Stimulated activated effector memory CD8-positive, alpha-beta T cell treated with anti-CD3 and anti-CD28 coated beads, Interleukin-12 subunit alpha, Interleukin-12 subunit beta, amount 100 ng/mL, for 72 hours (primary cell): ENCODE measurements at regions not wholly inside any gene's neighbourhood (a gene's known extent, or its start where the extent isn't known, plus 50 kb on each side); places are given as distances from the start of the nearest gene placed in this dataset.
A peak's percentile ranks its signal among the peaks of the same experiment; 100 is the strongest.

Experiments used
- ATAC-seq: fragments of 150-1000 bp; cut with Tn5 transposase; 2 replicates; pipeline ENCODE4 v1.10.0; 2021
- DNase-seq, 2 donors: peaks; one replicate each; pipeline ENCODE4 v3.0.0; 2021 to 2022; ENCODE audit warnings: low spot score in 2 of 2
- H3K27ac Mint-ChIP-seq: one replicate; pipeline ENCODE4 v1.8.0; 2022; ENCODE audit warnings: mild to moderate bottlenecking, mixed read lengths
- H3K36me3 Mint-ChIP-seq: one replicate; pipeline ENCODE4 v1.8.0; 2022; ENCODE audit warnings: mild to moderate bottlenecking, mixed read lengths
- H3K4me1 Mint-ChIP-seq: one replicate; pipeline ENCODE4 v1.8.0; 2022; ENCODE audit warnings: mixed read lengths
- H3K4me3 Mint-ChIP-seq: one replicate; pipeline ENCODE4 v1.8.0; 2022; ENCODE audit warnings: mild to moderate bottlenecking, mixed read lengths
- H3K9me3 Mint-ChIP-seq: one replicate; pipeline ENCODE4 v1.8.0; 2022; ENCODE audit warnings: mixed read lengths

DNA sequence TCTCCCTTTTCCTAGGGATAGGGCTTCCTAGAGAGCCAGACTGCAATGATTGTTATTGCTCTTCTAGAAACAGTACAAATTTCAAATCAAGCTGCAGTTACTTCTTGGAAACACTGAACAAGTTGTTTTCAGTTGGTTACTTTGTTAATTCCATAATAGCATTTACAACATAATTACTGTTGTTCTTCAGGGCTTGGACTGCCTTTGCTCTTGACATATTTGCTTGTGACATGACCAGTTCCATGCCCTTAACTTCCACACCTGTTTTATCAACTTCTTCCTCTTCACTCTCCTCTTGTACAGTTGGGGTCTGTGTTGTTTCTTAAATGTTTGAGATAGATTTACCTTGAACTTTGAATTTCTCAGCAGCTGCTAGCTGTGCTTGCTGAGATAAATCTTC is 104.4 kb downstream of the SEC23IP start:
- no peak for DNase-seq
- Mint-ChIP-seq H3K27ac (no peak overlapping the region), H3K36me3 (no peaks in the 10 kb centered on the region), H3K4me1 (no peaks in the 10 kb centered on the region), H3K9me3 (peaks cover 10% of the 10 kb centered on the region), H3K4me3 (no peak overlapping the region)
- no peak for ATAC-seq

- DNase-seq (no peak), ATAC-seq (no peak)
- Mint-ChIP-seq H3K36me3 (no peaks in the 10 kb centered on the region), H3K9me3 (peaks cover 10% of the 10 kb centered on the region), H3K4me1 (no peaks in the 10 kb centered on the region), H3K4me3 (no peak overlapping the region), H3K27ac (no peak overlapping the region)
These were observed 104.9 kb downstream of the SEC23IP start for GRCh38 chr10:119997429-119997828.

- Mint-ChIP-seq H3K36me3 (no peaks in the 10 kb centered on the region), H3K27ac (no peak overlapping the region), H3K4me1 (no peaks in the 10 kb centered on the region), H3K4me3 (no peak overlapping the region), H3K9me3 (no peaks in the 10 kb centered on the region)
- DNase-seq, result no peak
- ATAC-seq, result no peak
These were observed 110.3 kb downstream of the SEC23IP start for GRCh38 chr10:120002785-120003184.

- Mint-ChIP-seq H3K9me3 (no peaks in the 10 kb centered on the region), H3K4me3 (no peak overlapping the region), H3K27ac (no peak overlapping the region), H3K36me3 (no peaks in the 10 kb centered on the region), H3K4me1 (no peaks in the 10 kb centered on the region)
- ATAC-seq (no peak), DNase-seq (no peak)
These were observed 113.0 kb downstream of the SEC23IP start for GRCh38 chr10:120005207-120006201.

DNA sequence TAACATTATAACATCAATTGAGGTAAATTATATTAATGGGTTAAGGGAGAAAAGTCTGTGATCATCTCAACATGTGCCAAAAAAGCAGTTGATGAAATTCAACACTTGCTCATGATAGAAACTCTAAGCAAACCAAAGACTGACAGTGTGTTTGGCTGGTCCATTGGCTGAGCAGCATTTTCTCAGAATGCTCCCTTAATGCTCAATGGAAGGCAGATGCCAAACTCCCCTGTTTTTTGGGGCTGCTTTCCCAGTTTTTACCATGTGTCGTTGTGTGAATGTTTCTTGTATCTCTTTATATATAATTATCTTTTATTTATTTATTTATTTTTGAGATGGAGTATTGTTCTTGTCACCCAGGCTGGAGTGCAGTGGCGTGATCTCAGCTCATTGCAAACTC is 114.7 kb downstream of the SEC23IP start:
- no peaks in the 10 kb centered on the region for H3K4me1 Mint-ChIP-seq
- H3K27ac Mint-ChIP-seq, result no peak overlapping the region
- H3K36me3 Mint-ChIP-seq, result no peaks in the 10 kb centered on the region
- no peak for DNase-seq
- no peak overlapping the region for H3K4me3 Mint-ChIP-seq
- H3K9me3 Mint-ChIP-seq, result no peaks in the 10 kb centered on the region
- no peak for ATAC-seq

DNA sequence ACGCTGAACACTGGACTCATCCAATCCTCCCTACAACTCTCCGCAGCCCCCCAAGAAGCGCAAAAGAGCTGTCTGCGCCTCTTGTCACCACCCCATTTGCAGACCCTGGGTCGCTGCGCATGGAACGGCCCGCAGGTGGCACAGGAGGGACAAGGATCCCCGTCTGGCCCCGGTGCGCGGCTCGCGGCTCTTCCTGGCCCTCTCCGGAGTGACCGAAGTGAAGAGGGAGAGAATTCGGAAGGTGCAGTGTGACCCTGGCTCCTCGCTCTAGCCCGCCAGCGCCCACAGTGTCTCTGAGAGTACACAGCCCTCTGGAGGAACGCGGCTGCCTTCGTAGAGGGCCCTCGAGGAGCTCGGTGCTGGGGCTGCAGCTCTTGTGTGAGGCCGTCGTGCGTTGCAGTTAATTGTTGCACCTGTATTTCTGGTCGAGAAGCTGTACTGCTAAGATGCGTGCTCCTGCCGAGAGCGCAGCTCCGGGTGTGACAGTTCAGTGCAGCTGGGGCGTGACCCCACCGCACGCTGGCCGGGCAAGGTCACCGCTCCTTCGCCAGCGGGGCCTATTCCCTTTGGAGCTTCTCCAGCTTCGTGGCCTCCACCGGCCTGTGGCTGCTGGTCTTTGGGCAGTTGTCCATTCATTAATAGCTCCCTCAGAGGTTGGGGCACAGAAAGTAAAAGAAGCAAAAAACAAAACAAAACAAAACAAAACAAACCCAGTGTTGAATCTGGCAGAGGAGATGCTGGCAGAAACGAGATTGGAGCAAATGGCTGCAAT is 119.0 kb downstream of the SEC23IP start:
- Mint-ChIP-seq H3K9me3 (no peaks in the 10 kb centered on the region), H3K27ac (no peak overlapping the region), H3K4me3 (no peak overlapping the region), H3K4me1 (no peaks in the 10 kb centered on the region), H3K36me3 (no peaks in the 10 kb centered on the region)
- ATAC-seq, result peak; percentile 46
- no peak for DNase-seq

- H3K27ac Mint-ChIP-seq, result no peak overlapping the region
- ATAC-seq, result no peak
- DNase-seq, result no peak
- H3K9me3 Mint-ChIP-seq, result no peaks in the 10 kb centered on the region
- H3K4me3 Mint-ChIP-seq, result no peak overlapping the region
- no peaks in the 10 kb centered on the region for H3K4me1 Mint-ChIP-seq
- H3K36me3 Mint-ChIP-seq, result no peaks in the 10 kb centered on the region
These were observed 119.5 kb downstream of the SEC23IP start for GRCh38 chr10:120012131-120012400.

DNA sequence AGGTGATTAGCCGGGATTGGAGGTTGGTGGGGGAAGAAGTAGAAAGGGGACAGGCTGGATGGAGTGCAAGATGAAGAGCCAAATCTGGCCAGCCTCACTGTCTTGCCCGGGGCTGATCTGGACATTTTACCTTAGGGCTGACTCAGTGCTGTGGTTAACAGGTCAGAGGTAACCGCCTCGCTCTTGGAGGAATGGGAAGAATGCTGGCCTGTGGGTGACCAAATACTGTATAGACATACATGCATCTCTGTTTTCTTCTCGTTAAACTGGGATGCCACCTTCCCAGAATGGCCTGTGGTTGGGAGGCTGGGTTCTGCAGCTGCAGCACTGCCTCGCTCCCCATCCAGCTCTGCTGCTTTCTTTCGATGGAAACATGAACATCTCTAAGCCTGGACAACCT is 120.0 kb downstream of the SEC23IP start:
- no peak overlapping the region for H3K27ac Mint-ChIP-seq
- DNase-seq (no peak), ATAC-seq (no peak)

DNA sequence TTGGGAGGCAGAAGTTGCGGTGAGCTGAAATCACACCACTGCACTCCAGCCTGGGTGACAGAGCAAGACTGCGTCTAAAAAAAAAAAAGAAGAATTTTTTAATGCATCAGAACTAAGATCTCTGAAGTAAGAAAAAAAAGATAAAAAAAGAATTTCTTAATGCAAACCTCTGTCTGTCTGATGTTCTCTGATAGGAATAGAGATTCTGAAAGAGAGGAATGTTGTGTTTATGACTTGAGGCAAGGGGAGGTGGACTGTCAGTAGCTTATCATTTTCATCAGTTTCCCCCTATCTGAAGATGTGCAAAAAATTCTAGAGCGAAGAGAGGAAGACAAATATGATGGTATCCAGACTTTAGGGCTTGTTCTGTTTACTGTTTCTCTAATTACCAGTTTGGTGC is 121.5 kb downstream of the SEC23IP start:
- ATAC-seq (no peak), DNase-seq (no peak)
- Mint-ChIP-seq H3K9me3 (no peaks in the 10 kb centered on the region), H3K36me3 (no peaks in the 10 kb centered on the region), H3K4me1 (no peaks in the 10 kb centered on the region), H3K4me3 (no peak overlapping the region), H3K27ac (no peak overlapping the region)

More for the DNA sequence above, 120.0 kb downstream of the SEC23IP start:
- Mint-ChIP-seq H3K4me1 (no peaks in the 10 kb centered on the region), H3K4me3 (no peak overlapping the region), H3K9me3 (no peaks in the 10 kb centered on the region), H3K36me3 (no peaks in the 10 kb centered on the region)

DNA sequence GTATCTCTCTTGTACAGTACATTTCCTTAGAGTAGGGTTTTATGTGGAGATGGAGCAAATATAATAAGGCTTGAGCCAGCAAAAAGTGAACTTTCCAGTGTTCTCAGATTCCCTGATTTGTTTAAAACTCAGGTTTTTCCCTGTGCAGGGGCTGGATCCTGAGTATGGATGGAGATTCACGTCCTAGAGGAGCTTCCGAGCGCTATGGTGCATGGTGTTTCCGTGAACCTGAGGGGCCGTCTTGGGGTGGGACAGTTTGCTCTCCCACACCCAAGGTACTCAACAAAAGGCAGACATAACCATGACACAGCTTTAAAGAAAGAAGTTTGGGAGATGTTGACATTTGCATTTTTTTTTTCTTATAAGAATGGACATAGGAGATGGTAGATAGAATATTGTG is 122.5 kb downstream of the SEC23IP start:
- Mint-ChIP-seq H3K27ac (no peak overlapping the region), H3K9me3 (no peaks in the 10 kb centered on the region), H3K4me3 (no peak overlapping the region), H3K36me3 (no peaks in the 10 kb centered on the region), H3K4me1 (no peaks in the 10 kb centered on the region)
- no peak for DNase-seq
- ATAC-seq, result no peak

DNA sequence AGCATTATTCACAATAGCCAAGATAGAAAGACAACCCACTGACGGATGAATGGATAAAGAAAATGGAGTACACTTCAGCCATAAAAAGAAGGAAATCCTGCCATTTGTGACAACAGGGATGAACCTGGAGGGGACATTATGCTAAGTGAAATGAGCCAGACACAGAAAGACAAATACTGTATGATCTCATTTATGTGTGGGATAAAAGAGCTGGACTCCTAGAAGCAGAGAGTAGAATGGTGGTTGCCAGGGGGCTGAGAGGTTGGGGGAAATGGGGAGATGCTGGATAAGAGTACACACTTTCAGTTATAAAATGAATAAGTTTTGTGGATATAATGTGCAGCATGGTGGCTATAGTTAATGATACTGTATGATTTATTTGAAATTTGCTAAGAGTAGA is 124.4 kb downstream of the SEC23IP start:
- Mint-ChIP-seq H3K36me3 (no peaks in the 10 kb centered on the region), H3K4me3 (no peak overlapping the region), H3K27ac (no peak overlapping the region)

DNA sequence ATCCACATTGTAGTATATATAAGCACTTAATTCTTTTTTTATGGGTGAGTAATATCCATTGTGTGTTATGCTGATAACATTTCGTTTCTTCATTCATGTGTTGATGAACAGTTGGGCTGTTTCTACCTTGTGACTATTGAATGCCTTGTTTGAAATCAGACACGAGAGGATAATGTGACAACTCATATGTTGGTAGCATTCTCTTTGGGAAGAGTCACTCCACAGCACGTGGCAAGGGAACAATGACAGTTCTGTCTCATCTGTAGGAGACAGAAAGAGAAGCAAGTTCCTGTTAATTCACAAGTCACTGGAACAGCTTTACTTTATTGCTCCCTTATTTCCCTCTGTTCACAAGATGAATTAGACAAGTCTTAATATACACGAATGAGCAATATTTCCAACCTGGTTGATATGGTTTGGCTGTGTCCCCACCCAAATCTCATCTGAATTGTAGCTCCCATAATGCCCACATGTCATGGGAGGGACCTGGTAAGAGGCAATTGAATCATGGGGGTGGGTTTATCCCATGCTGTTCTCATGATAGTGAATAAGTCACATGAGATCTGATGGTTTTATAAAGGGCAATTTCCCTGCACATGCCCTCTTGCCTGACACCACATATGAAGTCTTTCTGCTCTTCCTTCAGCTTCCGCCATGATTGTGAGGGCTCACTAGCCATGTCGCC is 125.3 kb downstream of the SEC23IP start:
- DNase-seq, result no peak
- ATAC-seq, result no peak
- H3K36me3 Mint-ChIP-seq, result no peaks in the 10 kb centered on the region
- no peaks in the 10 kb centered on the region for H3K4me1 Mint-ChIP-seq
- no peak overlapping the region for H3K27ac Mint-ChIP-seq
- H3K9me3 Mint-ChIP-seq, result no peaks in the 10 kb centered on the region
- no peak overlapping the region for H3K4me3 Mint-ChIP-seq

More for the DNA sequence above, 124.4 kb downstream of the SEC23IP start:
- ATAC-seq (no peak), DNase-seq (no peak)
- Mint-ChIP-seq H3K4me1 (no peaks in the 10 kb centered on the region), H3K9me3 (no peaks in the 10 kb centered on the region)

- Mint-ChIP-seq H3K27ac (no peak overlapping the region), H3K9me3 (no peaks in the 10 kb centered on the region), H3K4me3 (no peak overlapping the region), H3K4me1 (no peaks in the 10 kb centered on the region), H3K36me3 (no peaks in the 10 kb centered on the region)
- ATAC-seq (no peak), DNase-seq (no peak)
These were observed 126.2 kb downstream of the SEC23IP start for GRCh38 chr10:120018695-120019094.

DNA sequence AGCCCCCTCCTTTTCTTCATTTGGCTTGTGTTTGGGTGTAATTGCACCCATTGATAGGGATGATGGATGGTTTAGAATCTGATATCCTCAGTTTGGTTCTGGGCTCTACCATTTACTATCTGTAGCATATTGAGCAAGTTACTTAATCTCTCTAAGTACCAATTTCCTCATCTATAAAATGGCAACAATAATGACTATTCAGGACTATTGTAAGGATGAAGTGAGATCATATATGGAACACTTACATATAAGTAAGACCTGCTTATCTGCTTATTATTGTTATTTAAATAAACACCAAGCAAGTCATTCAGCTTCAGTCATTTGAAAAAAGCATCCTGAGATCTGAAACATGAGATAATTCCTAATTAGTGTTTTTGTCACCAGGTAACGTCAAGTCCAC is 127.0 kb downstream of the SEC23IP start:
- Mint-ChIP-seq H3K4me1 (no peaks in the 10 kb centered on the region), H3K4me3 (no peak overlapping the region), H3K27ac (no peak overlapping the region), H3K9me3 (no peaks in the 10 kb centered on the region), H3K36me3 (no peaks in the 10 kb centered on the region)
- no peak for ATAC-seq
- no peak for DNase-seq

- Mint-ChIP-seq H3K4me1 (no peaks in the 10 kb centered on the region), H3K9me3 (no peaks in the 10 kb centered on the region), H3K36me3 (no peaks in the 10 kb centered on the region), H3K4me3 (no peak overlapping the region), H3K27ac (no peak overlapping the region)
- ATAC-seq, result no peak
- DNase-seq, result no peak
These were observed 129.8 kb downstream of the SEC23IP start for GRCh38 chr10:120022357-120022756.
